ENCODE measurements at regions not wholly inside any gene's neighbourhood (a gene's known extent, or its start where the extent isn't known, plus 50 kb on each side); places are given as distances from the start of the nearest gene placed in this dataset.

DNA sequence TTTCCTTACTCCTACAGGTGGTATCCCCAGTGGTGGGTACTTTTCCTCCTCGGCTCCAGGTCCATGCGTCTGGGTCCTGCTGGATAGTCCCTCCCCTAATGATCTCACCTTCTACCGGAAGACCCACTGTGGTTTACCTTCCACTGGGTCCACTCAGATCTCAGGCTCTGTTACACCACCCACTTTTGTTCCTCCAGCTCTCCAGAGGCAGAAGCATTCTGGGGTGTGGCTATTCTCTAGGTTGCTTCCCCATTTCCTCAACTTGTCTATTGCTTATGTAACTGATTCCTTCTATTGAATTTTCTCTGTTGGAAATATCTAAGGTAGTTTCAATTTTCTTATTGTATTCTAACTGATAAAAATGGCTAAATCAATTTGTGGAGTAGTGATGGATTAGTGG is 87.6 kb upstream of the GALNT5 start:
- CTCF ChIA-PET (ENCODE audit: low intra/inter-chr PET ratio, low total read pairs), result no interaction called here
- Histone ChIP-seq H3K4me2 (ENCODE audit: low read depth, low read length) (no peak overlapping the region), H3K27me3 (ENCODE audit: control insufficient read depth in 1 of 2, insufficient read depth in 2 of 2, low read length in 2 of 2) (no peaks in the 10 kb centered on the region), H3K4me1 (ENCODE audit: insufficient read depth, low read length) (no peaks in the 10 kb centered on the region), H3K9ac (ENCODE audit: insufficient read depth, low read depth, low read length) (no peak overlapping the region), H3K9me3 (ENCODE audit: low read length) (peaks cover 2% of the 10 kb centered on the region; the same call in 1 of the 2 replicates), H2AFZ (ENCODE audit: low read length) (no peak overlapping the region), H4K20me1 (ENCODE audit: insufficient read depth, low read length) (no peaks in the 10 kb centered on the region), H3K79me2 (ENCODE audit: insufficient read depth, low read length) (no peaks in the 10 kb centered on the region), H3K4me3 (replicated peaks in 1 of 3; ENCODE audit: insufficient read depth in 1 of 3, low read depth in 2 of 3, low read length in 3 of 3) (no peak overlapping the region), H3K36me3 (replicated peaks in 1 of 2; ENCODE audit: control insufficient read depth in 1 of 2, insufficient read depth in 2 of 2, low read length in 2 of 2) (no peaks in the 10 kb centered on the region), H3K27ac (ENCODE audit: extremely low read length, insufficient read depth, low read length) (no peak overlapping the region)
- DNase-seq (ENCODE audit: low spot score), result no peak
- FAIRE-seq, result no peak
- no TSS peak for BruUV-seq (replicated peaks)
- 25% methylated on average over 3 of the region's 3 CpGs for WGBS (ENCODE audit: low lambda C conversion rate)
- ATAC-seq, result no peak
- in situ Hi-C loops (cut with HindIII; ENCODE audit: extremely low pct_ligation_motif_present, low pct_unique_long_range_greater_than_20kb) (no loop called here), intact Hi-C loops (cut with micrococcal nuclease; ENCODE audit: unreplicated experiment) (no loop called here)
- TF ChIP-seq, protein P1, sequence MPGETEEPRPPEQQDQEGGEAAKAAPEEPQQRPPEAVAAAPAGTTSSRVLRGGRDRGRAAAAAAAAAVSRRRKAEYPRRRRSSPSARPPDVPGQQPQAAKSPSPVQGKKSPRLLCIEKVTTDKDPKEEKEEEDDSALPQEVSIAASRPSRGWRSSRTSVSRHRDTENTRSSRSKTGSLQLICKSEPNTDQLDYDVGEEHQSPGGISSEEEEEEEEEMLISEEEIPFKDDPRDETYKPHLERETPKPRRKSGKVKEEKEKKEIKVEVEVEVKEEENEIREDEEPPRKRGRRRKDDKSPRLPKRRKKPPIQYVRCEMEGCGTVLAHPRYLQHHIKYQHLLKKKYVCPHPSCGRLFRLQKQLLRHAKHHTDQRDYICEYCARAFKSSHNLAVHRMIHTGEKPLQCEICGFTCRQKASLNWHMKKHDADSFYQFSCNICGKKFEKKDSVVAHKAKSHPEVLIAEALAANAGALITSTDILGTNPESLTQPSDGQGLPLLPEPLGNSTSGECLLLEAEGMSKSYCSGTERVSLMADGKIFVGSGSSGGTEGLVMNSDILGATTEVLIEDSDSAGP (CRISPR knock-in tag; IDR thresholded peaks at IDR 0.05; ENCODE audit: borderline replicate concordance), result no peak
- TF ChIP-seq EZH2 (conservative IDR thresholded peaks at IDR 0.05; ENCODE audit: low read depth, low read length) (no peak), SRSF4 (IDR thresholded peaks at IDR 0.05; ENCODE audit: low read depth, low read length, poor library complexity, severe bottlenecking) (no peak), BRD4 (CRISPR knock-in tag; IDR thresholded peaks at IDR 0.05) (no peak), FLYWCH1 (CRISPR knock-in tag; IDR thresholded peaks at IDR 0.05) (no peak), ARNTL (CRISPR knock-in tag; IDR thresholded peaks at IDR 0.05) (no peak), GFI1 (CRISPR knock-in tag; IDR thresholded peaks at IDR 0.05; ENCODE audit: borderline replicate concordance) (no peak), KDM4B (CRISPR knock-in tag; IDR thresholded peaks at IDR 0.05) (no peak), HOXA5 (CRISPR knock-in tag; IDR thresholded peaks at IDR 0.05) (no peak), MBNL3 (CRISPR knock-in tag; conservative IDR thresholded peaks at IDR 0.05) (no peak), NFRKB (IDR thresholded peaks at IDR 0.05) (no peak)
- TF ChIP-seq, protein P2, sequence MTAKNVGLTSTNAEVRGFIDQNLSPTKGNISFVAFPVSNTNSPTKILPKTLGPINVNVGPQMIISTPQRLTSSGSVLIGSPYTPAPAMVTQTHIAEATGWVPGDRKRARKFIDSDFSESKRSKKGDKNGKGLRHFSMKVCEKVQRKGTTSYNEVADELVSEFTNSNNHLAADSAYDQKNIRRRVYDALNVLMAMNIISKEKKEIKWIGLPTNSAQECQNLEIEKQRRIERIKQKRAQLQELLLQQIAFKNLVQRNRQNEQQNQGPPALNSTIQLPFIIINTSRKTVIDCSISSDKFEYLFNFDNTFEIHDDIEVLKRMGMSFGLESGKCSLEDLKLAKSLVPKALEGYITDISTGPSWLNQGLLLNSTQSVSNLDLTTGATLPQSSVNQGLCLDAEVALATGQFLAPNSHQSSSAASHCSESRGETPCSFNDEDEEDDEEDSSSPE (CRISPR knock-in tag; IDR thresholded peaks at IDR 0.05), result no peak
- TF ChIP-seq, protein P3, sequence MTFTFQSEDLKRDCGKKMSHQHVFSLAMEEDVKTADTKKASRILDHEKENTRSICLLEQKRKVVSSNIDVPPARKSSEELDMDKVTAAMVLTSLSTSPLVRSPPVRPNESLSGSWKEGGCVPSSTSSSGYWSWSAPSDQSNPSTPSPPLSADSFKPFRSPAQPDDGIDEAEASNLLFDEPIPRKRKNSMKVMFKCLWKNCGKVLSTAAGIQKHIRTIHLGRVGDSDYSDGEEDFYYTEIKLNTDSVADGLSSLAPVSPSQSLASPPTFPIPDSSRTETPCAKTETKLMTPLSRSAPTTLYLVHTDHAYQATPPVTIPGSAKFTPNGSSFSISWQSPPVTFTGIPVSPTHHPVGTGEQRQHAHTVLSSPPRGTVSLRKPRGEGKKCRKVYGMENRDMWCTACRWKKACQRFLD (CRISPR knock-in tag; IDR thresholded peaks at IDR 0.05; ENCODE audit: borderline replicate concordance), result no peak
- POLR2A ChIA-PET, result no interaction called here

All from HepG2 (cell line).